Activated effector memory CD4-positive, alpha-beta T cell treated with anti-CD3 and anti-CD28 coated beads, Interleukin-2, amount 50 U/mL, for 16 hours (primary cell): ENCODE measurements at regions not wholly inside any gene's neighbourhood (a gene's known extent, or its start where the extent isn't known, plus 50 kb on each side); places are given as distances from the start of the nearest gene placed in this dataset.

ENCODE experiments used
- DNase-seq: peaks from one replicate; pipeline ENCODE4 v3.0.0-alpha.2; 2020

- no peak for DNase-seq
Observed at GRCh38 chr2:129653246-129653645, 326.2 kb upstream of the RAB6C start.

- no peak for DNase-seq
Observed at GRCh38 chr2:129654331-129654730, 325.1 kb upstream of the RAB6C start.

- no peak for DNase-seq
Observed at GRCh38 chr2:129656081-129656598, 323.3 kb upstream of the RAB6C start.

GRCh38 chr2:129658430-129658829 is 321.0 kb upstream of the RAB6C start:
- no peak for DNase-seq

GRCh38 chr2:129661935-129662334 is 317.5 kb upstream of the RAB6C start:
- no peak for DNase-seq

GRCh38 chr2:129667577-129667976 is 311.9 kb upstream of the RAB6C start:
- no peak for DNase-seq

GRCh38 chr2:129672521-129672920 is 306.9 kb upstream of the RAB6C start:
- no peak for DNase-seq

- no peak for DNase-seq
Observed at GRCh38 chr2:129673234-129673633, 306.2 kb upstream of the RAB6C start.

GRCh38 chr2:129673847-129674711 is 305.4 kb upstream of the RAB6C start:
- DNase-seq = no peak

- DNase-seq = no peak
Observed at GRCh38 chr2:129678751-129679150, 300.7 kb upstream of the RAB6C start.

GRCh38 chr2:129681788-129682187 is 297.7 kb upstream of the RAB6C start:
- DNase-seq = no peak

- DNase-seq = no peak
Observed at GRCh38 chr2:129689653-129690448, 289.6 kb upstream of the RAB6C start.

- DNase-seq = no peak
Observed at GRCh38 chr2:129695496-129695895, 284.0 kb upstream of the RAB6C start.

- DNase-seq = no peak
Observed at GRCh38 chr2:129698593-129698992, 280.9 kb upstream of the RAB6C start.

GRCh38 chr2:129699781-129700573 is 279.5 kb upstream of the RAB6C start:
- no peak for DNase-seq

GRCh38 chr2:129702416-129703176 is 276.9 kb upstream of the RAB6C start:
- DNase-seq = no peak

- no peak for DNase-seq
Observed at GRCh38 chr2:129705085-129705484, 274.4 kb upstream of the RAB6C start.

GRCh38 chr2:129707800-129708199 is 271.7 kb upstream of the RAB6C start:
- no peak for DNase-seq

- no peak for DNase-seq
Observed at GRCh38 chr2:129708221-129708967, 271.1 kb upstream of the RAB6C start.

GRCh38 chr2:129709001-129709955 is 270.2 kb upstream of the RAB6C start:
- no peak for DNase-seq
